Erythroblast (primary cell): ENCODE measurements at regions not wholly inside any gene's neighbourhood (a gene's known extent, or its start where the extent isn't known, plus 50 kb on each side); places are given as distances from the start of the nearest gene placed in this dataset.

Experiments used
- DNase-seq, 2 experiments: peaks; one replicate each; lab custom pipeline; 2025; lab: John Stamatoyannopoulos, UW
- GATA1 ChIP-seq: IDR thresholded peaks from 2 replicates; pipeline ENCODE4 v1.6.1; 2011; ENCODE audit warnings: low read depth, mild to moderate bottlenecking, control low read depth, low read length, moderate library complexity
- POLR2A ChIP-seq: IDR thresholded peaks from 2 replicates; pipeline ENCODE4 v1.6.1; 2011; ENCODE audit warnings: mild to moderate bottlenecking, low read length

DNA sequence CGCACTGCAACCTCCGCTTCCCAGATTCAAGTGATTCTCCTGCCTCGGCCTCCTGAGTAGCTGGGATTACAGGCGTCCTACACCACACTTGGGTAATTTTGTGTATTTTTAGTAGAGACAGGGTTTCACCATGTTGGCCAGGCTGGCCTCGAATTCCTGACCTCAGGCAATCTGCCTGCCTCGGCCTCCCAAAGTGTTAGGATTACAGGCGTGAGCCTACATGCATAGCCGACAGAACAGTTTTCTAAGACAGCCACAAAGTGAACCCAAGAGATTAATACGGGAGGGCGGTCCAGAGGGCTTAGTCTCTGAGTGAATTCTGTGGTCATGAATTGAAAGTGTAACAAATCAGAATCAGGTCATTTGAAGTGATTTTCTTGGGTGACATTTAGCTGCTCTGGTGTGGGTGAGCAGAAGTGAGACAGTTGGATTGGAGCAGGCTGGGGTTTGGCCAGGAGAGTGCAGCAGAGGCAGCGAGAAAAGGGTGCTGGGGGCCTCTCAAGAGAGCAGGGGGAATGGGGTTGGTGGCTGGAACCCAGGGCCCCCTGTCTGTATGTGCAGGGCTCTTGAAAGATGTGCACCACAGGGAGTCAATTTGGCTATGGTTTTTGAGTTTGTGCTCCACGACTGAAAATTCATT, 231.4 kb upstream of the WSCD1 start:
- no peak for TF ChIP-seq GATA1
- no peak for DNase-seq

DNA sequence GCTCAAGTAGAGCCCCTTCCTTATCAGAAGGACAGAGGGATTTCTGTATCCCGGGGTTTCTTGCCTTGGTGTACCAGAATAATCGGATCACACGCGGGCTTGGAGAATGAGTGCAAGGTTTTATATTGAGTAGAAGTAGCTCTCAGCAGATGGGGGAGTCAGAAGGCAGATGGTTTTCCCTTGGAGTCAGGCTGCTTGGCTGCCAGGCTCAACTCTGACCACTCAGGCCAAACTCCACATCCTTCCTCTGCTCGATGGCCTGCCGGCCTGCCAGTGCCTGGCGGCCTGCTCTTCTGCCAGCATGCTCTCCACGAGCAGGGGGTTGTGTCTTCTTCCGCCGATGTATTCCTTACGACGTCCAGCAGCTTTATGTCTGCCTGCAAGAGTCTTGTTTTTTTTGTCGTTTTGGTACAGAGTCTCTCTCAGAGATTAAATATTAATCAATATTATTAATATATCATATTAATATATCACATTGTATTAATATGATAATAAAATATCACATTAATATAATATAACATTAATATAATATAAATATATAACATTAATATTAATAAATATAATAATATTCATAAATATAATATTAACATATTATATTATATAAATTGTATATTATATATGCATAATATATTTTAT, 229.2 kb upstream of the WSCD1 start:
- TF ChIP-seq GATA1 (no peak), POLR2A (no peak)
- DNase-seq, result no peak

DNA sequence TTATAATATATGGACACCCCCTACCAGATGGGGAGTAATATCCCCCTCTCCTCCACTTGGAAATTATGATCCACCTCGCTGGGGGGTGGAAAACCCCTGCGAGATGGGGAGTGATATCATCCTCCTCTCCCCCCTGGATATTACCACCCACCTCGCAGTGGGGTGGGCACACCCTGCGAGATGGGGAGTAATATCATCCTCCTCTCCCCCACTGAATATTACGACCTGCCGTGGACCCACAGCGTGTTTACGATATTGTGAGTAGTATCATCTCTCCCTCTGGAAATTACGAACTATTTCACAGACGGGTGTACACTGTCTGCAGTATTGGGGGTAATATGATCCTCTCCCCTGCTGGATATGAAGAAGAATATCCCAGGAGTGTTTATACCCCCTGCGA, 228.3 kb upstream of the WSCD1 start:
- no peak for DNase-seq
- no peak for TF ChIP-seq POLR2A
- TF ChIP-seq GATA1, result no peak

DNA sequence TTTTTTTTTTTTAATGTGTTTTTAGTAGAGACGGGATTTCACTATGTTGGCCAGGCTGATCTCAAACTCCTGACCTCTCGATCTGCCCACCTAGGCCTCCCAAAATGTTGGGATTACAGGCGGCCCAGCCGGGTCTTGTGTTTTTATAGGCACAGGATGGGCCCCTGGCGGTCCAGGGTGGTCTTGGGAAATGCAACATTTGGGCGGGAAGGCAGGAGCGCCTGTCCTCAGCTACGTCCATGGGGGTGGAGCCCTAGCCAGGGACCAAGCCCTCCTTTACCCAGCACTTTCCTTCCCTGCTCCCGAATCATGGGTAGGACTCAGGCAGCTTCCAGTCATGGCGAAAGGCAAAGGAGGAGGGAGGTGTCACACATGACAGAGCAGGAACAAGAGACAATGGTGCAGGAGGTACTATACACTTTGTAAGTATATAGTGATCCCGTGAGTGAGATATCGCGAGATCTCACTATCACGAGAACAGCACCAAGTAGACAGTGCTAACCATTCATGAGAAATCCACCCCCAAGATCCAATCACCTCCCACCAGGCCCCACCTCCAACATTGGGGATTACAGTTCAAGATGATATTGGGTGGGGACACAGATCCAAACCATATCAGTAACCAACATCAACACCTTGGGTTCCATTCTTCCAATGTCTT, 226.7 kb upstream of the WSCD1 start:
- TF ChIP-seq POLR2A, result no peak
- no peak for TF ChIP-seq GATA1
- no peak for DNase-seq

DNA sequence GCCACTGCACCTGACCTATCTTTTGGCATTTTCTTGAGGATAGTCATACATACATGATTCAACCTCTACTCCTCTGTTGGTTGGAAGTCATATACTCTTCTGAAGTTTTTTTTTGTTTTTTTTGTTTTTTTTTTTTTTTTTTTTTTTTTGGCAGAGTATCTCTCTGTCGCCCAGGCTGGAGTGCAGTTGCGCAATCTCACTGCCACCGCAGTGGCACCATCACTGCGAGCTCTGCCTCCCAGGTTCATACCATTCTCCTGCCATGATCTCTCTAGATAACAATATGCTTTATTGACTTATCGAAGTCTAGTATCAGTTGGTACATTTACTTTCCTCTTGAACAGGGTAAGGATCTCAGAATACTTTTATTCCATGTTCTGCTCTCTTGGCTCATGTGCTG, 224.2 kb upstream of the WSCD1 start:
- TF ChIP-seq POLR2A (no peak), GATA1 (no peak)
- no peak for DNase-seq

DNA sequence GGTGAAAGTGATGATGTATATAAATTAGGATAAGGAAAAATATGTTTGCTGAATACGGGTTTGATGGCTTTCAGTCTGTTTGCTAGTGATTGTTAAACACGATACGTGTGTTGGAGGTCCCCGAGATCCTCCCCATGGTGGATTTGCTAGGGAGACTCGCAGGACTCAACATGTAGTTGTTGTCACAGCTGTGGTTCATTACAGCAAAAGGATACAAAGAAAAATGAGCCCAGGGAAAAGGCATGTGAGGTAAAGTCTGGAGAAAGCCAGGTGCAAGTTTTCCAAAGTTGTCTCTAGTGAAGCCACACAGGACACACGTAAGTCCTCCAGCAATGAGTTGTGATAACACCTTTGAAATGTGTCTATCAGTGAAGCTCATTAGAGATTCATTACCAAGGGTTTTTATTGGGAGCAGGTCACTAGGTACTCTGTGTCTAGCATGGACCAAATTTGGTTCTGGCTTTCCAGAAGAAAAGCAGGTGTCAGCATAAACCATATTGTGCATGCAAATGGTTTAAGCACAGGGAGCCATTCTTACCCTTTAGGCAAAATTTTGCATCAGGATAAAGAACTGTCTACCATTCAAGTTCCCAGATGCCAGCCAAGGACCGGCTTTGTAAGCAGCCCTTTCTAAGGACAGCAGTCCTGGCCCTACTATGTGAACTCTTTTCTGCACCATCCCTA, 215.2 kb upstream of the WSCD1 start:
- TF ChIP-seq GATA1 (no peak), POLR2A (no peak)
- no peak for DNase-seq

DNA sequence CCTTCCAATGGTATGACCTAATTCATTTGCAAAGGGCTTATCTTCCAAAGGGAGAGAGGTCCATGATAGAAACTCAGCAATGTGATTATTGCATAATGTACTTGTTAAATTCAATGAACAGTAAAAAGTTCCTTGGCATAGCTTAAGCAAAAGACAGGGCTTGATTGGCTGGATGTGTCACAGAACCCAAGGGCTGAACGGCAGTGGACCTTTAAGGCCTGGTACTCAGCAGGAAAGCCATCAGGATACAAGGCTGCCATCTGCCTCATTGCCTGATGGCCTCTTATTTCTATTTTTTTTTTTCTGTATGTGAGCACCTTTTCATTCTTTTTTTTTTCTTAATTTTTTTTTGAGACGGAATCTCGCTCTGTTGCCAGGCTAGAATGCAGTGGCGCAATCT, 208.9 kb upstream of the WSCD1 start:
- TF ChIP-seq POLR2A (no peak), GATA1 (no peak)
- DNase-seq, result no peak

DNA sequence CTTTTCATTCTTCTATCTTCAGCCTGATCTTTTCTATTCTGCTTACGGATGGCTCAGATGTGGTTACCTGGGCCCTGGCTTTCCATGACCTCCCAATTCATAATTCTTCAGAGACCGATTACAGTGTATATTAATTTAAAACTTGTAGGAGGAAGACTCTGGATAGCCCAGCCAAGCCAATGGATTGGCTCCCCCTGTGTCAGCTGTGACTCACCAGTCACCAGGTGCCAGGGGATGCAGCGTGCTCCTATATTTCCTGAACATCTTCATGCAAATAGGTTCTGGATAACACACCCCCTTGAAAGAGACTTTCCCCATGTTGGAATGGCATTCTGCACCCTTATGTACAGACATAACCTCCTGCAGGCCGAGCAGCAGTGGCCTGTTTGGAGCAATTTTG, 208.3 kb upstream of the WSCD1 start:
- TF ChIP-seq POLR2A (no peak), GATA1 (no peak)
- no peak for DNase-seq

DNA sequence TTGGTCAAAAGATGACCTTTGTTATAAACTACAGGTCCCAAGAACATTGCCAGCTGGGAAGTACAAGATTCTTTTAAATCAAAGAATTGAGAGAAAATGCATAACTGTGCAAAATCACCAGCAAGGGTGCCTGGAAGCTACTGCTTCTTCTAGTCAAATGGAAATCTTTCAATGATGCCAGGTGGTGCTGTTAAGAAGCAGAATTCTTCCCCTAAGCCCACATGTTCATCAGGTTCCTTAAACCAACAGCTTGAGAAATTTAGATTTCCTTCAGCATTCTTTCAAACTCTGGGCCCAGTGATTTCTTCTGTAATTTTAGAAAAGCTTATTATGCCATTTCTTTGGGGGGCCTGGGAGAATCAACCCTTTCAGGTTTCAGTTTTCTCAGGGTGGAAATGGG, 207.8 kb upstream of the WSCD1 start:
- TF ChIP-seq GATA1, result no peak
- no peak for TF ChIP-seq POLR2A
- no peak for DNase-seq

DNA sequence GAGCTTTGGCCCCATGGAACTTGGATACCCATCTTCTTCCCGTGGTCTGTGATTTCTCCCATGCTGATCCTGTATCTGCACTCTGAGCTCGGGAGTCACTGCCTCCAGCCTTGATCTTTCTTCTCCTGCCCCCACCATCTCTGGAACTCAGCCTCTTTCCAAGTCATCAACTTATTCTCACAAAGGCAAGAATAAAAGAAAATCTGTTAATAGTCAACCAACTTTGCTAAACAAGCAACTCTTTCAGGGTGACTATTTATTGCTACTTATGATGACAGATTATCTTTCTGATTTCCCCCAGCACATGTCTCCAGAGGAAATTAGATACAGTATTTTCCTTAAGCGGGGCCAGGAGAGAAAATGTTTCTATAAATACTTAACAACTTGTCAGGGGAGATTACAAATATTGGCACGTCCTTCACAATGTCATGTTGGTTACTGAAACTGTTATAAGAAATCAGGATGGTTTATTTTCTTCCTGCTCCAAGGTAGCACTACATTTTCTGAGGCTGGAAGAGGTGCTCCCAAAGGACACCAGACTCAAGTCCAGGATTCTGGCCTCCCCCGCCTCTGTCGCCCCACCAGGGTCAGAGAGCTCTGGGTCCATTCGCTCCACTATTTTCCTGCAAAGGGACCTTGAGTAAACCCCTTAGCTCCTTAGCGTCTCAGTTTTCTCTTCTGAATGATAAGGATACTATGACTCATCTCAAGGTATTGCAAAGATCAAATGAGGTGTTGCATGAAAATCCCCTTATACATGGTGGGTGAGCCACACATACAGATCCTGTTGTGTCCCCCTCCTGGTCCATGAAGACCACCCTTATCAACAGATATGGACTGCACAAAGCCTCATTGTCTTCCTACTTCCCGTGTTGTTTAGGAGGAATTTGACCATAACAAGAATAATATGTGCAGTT, 205.2 kb upstream of the WSCD1 start:
- no peak for DNase-seq

DNA sequence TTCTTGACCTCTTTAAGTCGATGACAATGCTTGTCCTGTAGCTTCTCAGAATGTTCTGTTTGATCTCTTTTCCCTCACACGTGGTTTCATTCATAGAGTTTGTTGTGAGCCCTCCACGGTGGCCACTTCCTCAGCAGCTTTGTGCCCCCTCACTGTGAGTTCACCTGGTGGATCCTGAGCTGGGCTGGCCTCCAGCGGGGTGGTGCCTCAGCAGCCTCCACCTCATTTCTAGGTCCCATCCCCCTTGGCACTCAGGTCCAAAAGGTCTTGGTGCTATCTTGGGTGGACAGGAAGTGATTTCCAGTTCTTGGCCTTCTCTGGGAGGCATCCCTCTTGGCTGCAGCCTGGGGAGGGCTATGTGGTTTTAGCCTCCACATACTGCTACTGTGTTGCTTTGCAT, 203.2 kb upstream of the WSCD1 start:
- DNase-seq, result no peak
- no peak for TF ChIP-seq POLR2A
- TF ChIP-seq GATA1, result no peak

More for the DNA sequence above, 205.2 kb upstream of the WSCD1 start:
- TF ChIP-seq POLR2A (no peak), GATA1 (no peak)

DNA sequence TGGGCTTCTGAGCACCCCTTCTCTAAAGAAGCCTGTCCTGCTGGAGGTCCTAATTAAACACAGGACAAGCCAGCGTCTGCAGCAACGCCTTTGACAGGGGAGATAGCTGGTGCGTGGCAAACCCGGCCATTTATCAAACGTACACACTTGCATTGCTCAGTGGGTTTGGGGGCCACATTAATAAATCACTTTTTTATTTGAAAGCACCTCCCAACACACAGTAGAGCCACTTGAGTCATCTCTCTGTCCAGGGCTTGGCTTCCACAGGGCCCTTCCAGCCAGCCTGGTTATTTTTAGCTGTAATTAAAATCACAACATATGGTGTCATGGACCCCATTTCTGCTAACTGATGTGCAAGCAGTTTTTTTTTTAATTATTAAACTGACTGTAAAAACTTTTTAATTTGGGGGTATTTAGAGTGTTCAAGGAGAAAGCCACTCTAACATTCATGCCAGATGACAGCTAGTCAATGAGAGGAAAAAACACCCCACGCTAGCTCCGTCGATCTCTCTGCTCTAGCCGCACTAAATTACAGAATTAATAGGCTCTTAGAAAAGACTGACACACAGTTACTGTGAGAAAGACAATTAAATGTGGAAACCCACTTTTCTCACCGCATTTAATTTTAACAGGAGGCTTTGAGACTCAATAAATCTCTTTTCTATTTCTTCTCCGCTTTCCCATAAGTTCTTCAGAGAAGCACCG, 201.0 kb upstream of the WSCD1 start:
- DNase-seq, result no peak
- no peak for TF ChIP-seq POLR2A
- TF ChIP-seq GATA1, result no peak
